GM18907 (cell line): ENCODE measurements at regions not wholly inside any gene's neighbourhood (a gene's known extent, or its start where the extent isn't known, plus 50 kb on each side); places are given as distances from the start of the nearest gene placed in this dataset.

ENCODE experiments used
- ATAC-seq: cut with Tn5 transposase; IDR thresholded peaks from one replicate; pipeline ENCODE4 v1.9.1; 2021; ENCODE audit warnings: mild to moderate bottlenecking, moderate library complexity; ENCODE audit not compliant: unreplicated experiment

DNA sequence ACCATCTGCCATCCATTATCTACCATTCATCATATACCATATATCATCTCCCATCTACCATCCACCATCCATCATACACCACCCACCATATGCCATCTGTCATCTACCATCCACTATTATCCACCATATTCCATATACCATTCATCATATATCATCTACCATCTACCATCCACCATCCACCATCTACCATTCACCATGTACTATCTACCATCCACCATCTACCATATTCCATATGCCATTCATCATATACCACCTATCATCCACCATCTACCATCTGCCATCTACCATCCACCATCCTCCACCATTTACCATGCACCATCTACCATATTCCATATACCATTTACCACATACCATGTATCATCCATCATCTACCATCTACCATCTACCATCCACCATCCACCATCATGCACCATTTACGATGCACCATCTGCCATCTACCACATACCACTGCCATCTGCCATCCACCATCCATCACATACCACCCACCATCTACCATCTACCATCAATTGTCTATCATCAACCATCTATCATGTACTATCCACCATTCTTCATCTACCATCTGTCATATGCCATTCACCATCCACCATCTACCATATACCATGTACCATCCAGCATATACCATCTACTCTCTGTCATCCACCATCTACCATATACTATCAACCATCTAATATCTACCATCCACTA, 50.6 kb upstream of the RAB4A start:
- no peak for ATAC-seq

DNA sequence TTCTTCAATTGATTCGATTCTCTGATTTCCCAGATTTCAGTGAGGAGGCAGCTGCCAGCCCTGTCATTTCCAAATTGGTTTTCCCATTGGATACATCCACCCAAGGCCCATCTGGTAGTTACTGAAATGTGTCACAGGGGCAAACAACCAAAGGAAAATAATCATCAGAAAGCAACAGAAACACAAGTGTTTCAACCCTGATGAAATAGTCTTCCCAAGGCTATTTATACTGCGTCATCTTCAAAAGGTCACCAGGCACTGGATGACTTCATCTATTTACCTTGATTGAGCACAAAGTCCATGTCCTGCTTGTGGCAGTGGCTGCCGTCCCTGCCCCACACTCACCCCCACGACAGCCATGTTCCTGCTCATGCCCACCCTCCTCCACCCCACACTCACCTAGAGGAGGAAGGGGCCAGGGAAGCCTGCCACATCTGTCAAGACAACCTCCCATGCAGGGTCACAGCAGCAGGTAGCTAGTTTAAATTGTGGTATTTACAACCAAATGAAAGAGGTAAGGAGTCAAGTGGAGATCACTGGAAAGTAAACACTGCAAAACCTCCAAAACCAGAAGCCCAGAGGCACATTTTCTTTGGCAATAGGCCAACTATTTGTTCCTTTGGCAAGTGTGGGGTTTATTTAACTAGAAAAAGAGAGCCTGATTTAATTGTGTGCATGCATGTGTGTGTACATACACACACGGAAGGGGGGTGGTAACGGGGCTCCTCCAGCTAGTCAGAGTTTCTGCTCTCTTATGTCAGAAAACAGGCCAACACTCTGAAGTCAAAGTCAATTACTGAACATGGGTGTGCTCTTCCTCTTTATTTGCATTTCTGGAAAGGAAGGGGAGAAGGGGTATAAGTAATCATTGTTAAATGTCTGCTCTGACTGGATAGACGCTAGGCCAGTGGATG, 49.5 kb upstream of the RAB4A start:
- ATAC-seq: no peak
